Gastroesophageal sphincter (tissue), 3 donors: ENCODE measurements at regions not wholly inside any gene's neighbourhood (a gene's known extent, or its start where the extent isn't known, plus 50 kb on each side); places are given as distances from the start of the nearest gene placed in this dataset.

Source experiments
- POLR2A ChIP-seq, 2 donors: fragments of 450-650 bp; IDR thresholded peaks; one replicate each; pipeline ENCODE4 v1.6.1; 2017; ENCODE audit warnings: antibody characterized with exemption in 2 of 2, mild to moderate bottlenecking in 2 of 2, moderate library complexity in 1 of 2
- POLR2AphosphoS5 ChIP-seq: sonication (generic); formaldehyde crosslinking; IDR thresholded peaks from one replicate; pipeline ENCODE4 v1.6.1; 2017; ENCODE audit warnings: antibody characterized with exemption
- TF ChIP-seq, protein P1 (sequence below), 4 experiments: fragments of 200-600 bp in 2 of 4; fragments of 450-650 bp in 2 of 4; sonication (generic) in 1 of 4; IDR thresholded peaks; one replicate each; pipeline ENCODE4 v1.5.1; 2017 to 2019; ENCODE audit warnings: antibody characterized with exemption in 4 of 4, mild to moderate bottlenecking in 2 of 4, moderate library complexity in 2 of 4

GRCh38 chr1:36573445-36573844 lies 90.7 kb upstream of the CSF3R start:
- TF ChIP-seq, protein P1, sequence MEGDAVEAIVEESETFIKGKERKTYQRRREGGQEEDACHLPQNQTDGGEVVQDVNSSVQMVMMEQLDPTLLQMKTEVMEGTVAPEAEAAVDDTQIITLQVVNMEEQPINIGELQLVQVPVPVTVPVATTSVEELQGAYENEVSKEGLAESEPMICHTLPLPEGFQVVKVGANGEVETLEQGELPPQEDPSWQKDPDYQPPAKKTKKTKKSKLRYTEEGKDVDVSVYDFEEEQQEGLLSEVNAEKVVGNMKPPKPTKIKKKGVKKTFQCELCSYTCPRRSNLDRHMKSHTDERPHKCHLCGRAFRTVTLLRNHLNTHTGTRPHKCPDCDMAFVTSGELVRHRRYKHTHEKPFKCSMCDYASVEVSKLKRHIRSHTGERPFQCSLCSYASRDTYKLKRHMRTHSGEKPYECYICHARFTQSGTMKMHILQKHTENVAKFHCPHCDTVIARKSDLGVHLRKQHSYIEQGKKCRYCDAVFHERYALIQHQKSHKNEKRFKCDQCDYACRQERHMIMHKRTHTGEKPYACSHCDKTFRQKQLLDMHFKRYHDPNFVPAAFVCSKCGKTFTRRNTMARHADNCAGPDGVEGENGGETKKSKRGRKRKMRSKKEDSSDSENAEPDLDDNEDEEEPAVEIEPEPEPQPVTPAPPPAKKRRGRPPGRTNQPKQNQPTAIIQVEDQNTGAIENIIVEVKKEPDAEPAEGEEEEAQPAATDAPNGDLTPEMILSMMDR (IDR thresholded peaks at IDR 0.05), result no peak
- TF ChIP-seq POLR2A (IDR thresholded peaks at IDR 0.05), result no peak
- no peak for TF ChIP-seq POLR2AphosphoS5
